ENCODE measurements at regions not wholly inside any gene's neighbourhood (a gene's known extent, or its start where the extent isn't known, plus 50 kb on each side); places are given as distances from the start of the nearest gene placed in this dataset.

- TF ChIP-seq CTCF (IDR thresholded peaks at IDR 0.05 in 8 of 11, conservative IDR thresholded peaks at IDR 0.05 in 3 of 11) (no peak), POLR2AphosphoS5 (IDR thresholded peaks at IDR 0.05) (no peak), POLR2A (IDR thresholded peaks at IDR 0.05) (no peak)
Observed at GRCh38 chr3:68173012-68173634, 518.7 kb upstream of the SUCLG2 start.
